Caco-2 (cell line): ENCODE measurements at regions not wholly inside any gene's neighbourhood (a gene's known extent, or its start where the extent isn't known, plus 50 kb on each side); places are given as distances from the start of the nearest gene placed in this dataset.

Experiments used
- BruUV-seq: library from RNA; stranded (reverse); fragments of 400-500 nt; replicated peaks from 2 replicates; lab custom pipeline; 2021; lab: Mats Ljungman, UMichigan
- CTCF ChIA-PET: fragments of 300-600 bp; sonication (Branson Sonifier 250); formaldehyde crosslinking; loops from one replicate; lab custom pipeline; 2022; ENCODE audit warnings: antibody characterized with exemption; lab: Charles Lee
- POLR2A ChIA-PET: fragments of 300-600 bp; sonication (Branson Sonifier 250); formaldehyde crosslinking; loops from one replicate; lab custom pipeline; 2022; ENCODE audit warnings: antibody characterized with exemption; lab: Charles Lee
- DNase-seq, 2 experiments: peaks; one replicate each; pipeline versions ENCODE4 v3.0.0 to v3.0.0-alpha.2; 2020 to 2022
- H3K27me3 ChIP-seq: replicated peaks from 2 replicates; pipeline ENCODE4 v1.6.0; 2011; ENCODE audit warnings: low read length; ENCODE audit not compliant: control insufficient read depth, insufficient read depth
- H3K36me3 ChIP-seq: 2 replicates; pipeline ENCODE4 v1.5.1; 2011; ENCODE audit warnings: low read length; ENCODE audit not compliant: control insufficient read depth, insufficient read depth
- H3K4me1 ChIP-seq: fragments of 250-450 bp; sonication (Bioruptor Pico); 2 replicates; pipeline ENCODE4 v1.5.1; 2020; ENCODE audit warnings: mild to moderate bottlenecking
- H3K4me3 ChIP-seq: 2 replicates; pipeline ENCODE4 v1.5.1; 2011; ENCODE audit warnings: low read depth, mild to moderate bottlenecking, control low read depth, low read length
- H3K9me3 ChIP-seq: fragments of 250-450 bp; sonication (Bioruptor Pico); 2 replicates; pipeline ENCODE4 v1.5.1; 2020; ENCODE audit warnings: mild to moderate bottlenecking, moderate library complexity
- H3K27ac Mint-ChIP-seq: one replicate; pipeline ENCODE4 v1.8.0; 2022; ENCODE audit warnings: mixed read lengths; ENCODE audit not compliant: unreplicated experiment
- H3K27me3 Mint-ChIP-seq: one replicate; pipeline ENCODE4 v1.8.0; 2022; ENCODE audit warnings: mixed read lengths; ENCODE audit not compliant: insufficient read depth, unreplicated experiment
- H3K36me3 Mint-ChIP-seq: one replicate; pipeline ENCODE4 v1.8.0; 2022; ENCODE audit warnings: mild to moderate bottlenecking, mixed read lengths; ENCODE audit not compliant: insufficient read depth, unreplicated experiment
- H3K4me1 Mint-ChIP-seq: one replicate; pipeline ENCODE4 v1.8.0; 2022; ENCODE audit warnings: low read depth, mixed read lengths; ENCODE audit not compliant: unreplicated experiment
- H3K4me3 Mint-ChIP-seq: one replicate; pipeline ENCODE4 v1.8.0; 2022; ENCODE audit warnings: mild to moderate bottlenecking, moderate library complexity, mixed read lengths; ENCODE audit not compliant: unreplicated experiment
- H3K9me3 Mint-ChIP-seq: one replicate; pipeline ENCODE4 v1.8.0; 2022; ENCODE audit warnings: mixed read lengths; ENCODE audit not compliant: unreplicated experiment
- CTCF ChIP-seq, 2 experiments: fragments of 200-600 bp in 1 of 2; IDR thresholded peaks; 1 replicate in 1 of 2; 2 replicates in 1 of 2; pipeline versions ENCODE4 v1.5.1 to v1.8.0; 2011 to 2022; ENCODE audit warnings: antibody characterized with exemption in 1 of 2, control low read depth in 1 of 2, inconsistent platforms in 1 of 2, low read depth in 1 of 2, low read length in 1 of 2, mild to moderate bottlenecking in 1 of 2, moderate library complexity in 1 of 2; ENCODE audit not compliant: insufficient read depth in 1 of 2, severe bottlenecking in 1 of 2, unreplicated experiment in 1 of 2
- intact Hi-C: fragments of 100-400 bp; cut with micrococcal nuclease; formaldehyde crosslinking; loops from one replicate; pipeline ENCODE4 v1.10.0; 2022; ENCODE audit not compliant: unreplicated experiment

GRCh38 chr16:86872131-86872530 is 293.8 kb downstream of the FOXL1 start:
- no peak for DNase-seq
- ChIA-PET CTCF (interaction anchor here (0.5 to 0.7 kb wide), 2 partner anchors 62 to 747 kb away, joined by 3 to 8 read pairs; no protein-coding TSS in a partner anchor), POLR2A (no interaction called here)
- no peaks in the 10 kb centered on the region for H3K4me1 ChIP-seq
- no peaks in the 10 kb centered on the region for H3K27me3 ChIP-seq
- H3K4me3 Mint-ChIP-seq: no peak overlapping the region
- H3K9me3 Mint-ChIP-seq: no peaks in the 10 kb centered on the region
- no peak for TF ChIP-seq CTCF (IDR thresholded peaks at IDR 0.05; ENCODE audit: insufficient read depth in 1 of 2, low read depth in 1 of 2, low read length in 1 of 2, severe bottlenecking in 1 of 2, unreplicated experiment in 1 of 2)
- no peaks in the 10 kb centered on the region for H3K36me3 ChIP-seq
- H3K4me1 Mint-ChIP-seq: no peaks in the 10 kb centered on the region
- peaks cover 8% of the 10 kb centered on the region for H3K27me3 Mint-ChIP-seq
- H3K4me3 ChIP-seq: no peak overlapping the region
- no peak overlapping the region for H3K27ac Mint-ChIP-seq
- H3K9me3 ChIP-seq: no peaks in the 10 kb centered on the region
- BruUV-seq: no TSS peak
- H3K36me3 Mint-ChIP-seq: no peaks in the 10 kb centered on the region
- intact Hi-C loops: no loop called here

GRCh38 chr16:86872833-86873232 is 294.5 kb downstream of the FOXL1 start:
- Histone ChIP-seq H3K4me3 (no peak overlapping the region), H3K36me3 (no peaks in the 10 kb centered on the region), H3K4me1 (no peaks in the 10 kb centered on the region), H3K9me3 (no peaks in the 10 kb centered on the region), H3K27me3 (no peaks in the 10 kb centered on the region)
- BruUV-seq: no TSS peak
- no peak for TF ChIP-seq CTCF (IDR thresholded peaks at IDR 0.05; ENCODE audit: insufficient read depth in 1 of 2, low read depth in 1 of 2, low read length in 1 of 2, severe bottlenecking in 1 of 2, unreplicated experiment in 1 of 2)
- no peak for DNase-seq
- POLR2A ChIA-PET: no interaction called here
- intact Hi-C loops: no loop called here
- Mint-ChIP-seq H3K36me3 (no peaks in the 10 kb centered on the region), H3K27ac (no peak overlapping the region), H3K4me1 (no peaks in the 10 kb centered on the region), H3K9me3 (no peaks in the 10 kb centered on the region), H3K4me3 (no peak overlapping the region), H3K27me3 (peaks cover 14% of the 10 kb centered on the region)
- CTCF ChIA-PET: no interaction called here

- Histone ChIP-seq H3K27me3 (no peaks in the 10 kb centered on the region), H3K4me1 (no peaks in the 10 kb centered on the region), H3K36me3 (no peaks in the 10 kb centered on the region), H3K9me3 (no peaks in the 10 kb centered on the region), H3K4me3 (no peak overlapping the region)
- peaks cover 12% of the 10 kb centered on the region for H3K27me3 Mint-ChIP-seq
- CTCF ChIA-PET: interaction anchor here (0.8 to 1.3 kb wide), 3 partner anchors 9 to 310 kb away, joined by 3 to 13 read pairs (median 4); no protein-coding TSS in a partner anchor
- peak; percentile 41 to 55 for TF ChIP-seq CTCF (IDR thresholded peaks at IDR 0.05; ENCODE audit: insufficient read depth in 1 of 2, low read depth in 1 of 2, low read length in 1 of 2, severe bottlenecking in 1 of 2, unreplicated experiment in 1 of 2)
- no peaks in the 10 kb centered on the region for H3K36me3 Mint-ChIP-seq
- BruUV-seq: no TSS peak
- H3K9me3 Mint-ChIP-seq: no peaks in the 10 kb centered on the region
- no peak overlapping the region for H3K27ac Mint-ChIP-seq
- H3K4me1 Mint-ChIP-seq: no peaks in the 10 kb centered on the region
- DNase-seq: peak in 1 of 2 experiments; percentile 30
- no peak overlapping the region for H3K4me3 Mint-ChIP-seq
- intact Hi-C loops: no loop called here
- POLR2A ChIA-PET: no interaction called here
Observed at GRCh38 chr16:86874141-86874540, 295.8 kb downstream of the FOXL1 start.
